Muscle layer of colon (tissue), 2 donors: ENCODE measurements at regions not wholly inside any gene's neighbourhood (a gene's known extent, or its start where the extent isn't known, plus 50 kb on each side); places are given as distances from the start of the nearest gene placed in this dataset.

Experiments
- H3K27ac ChIP-seq: one replicate; pipeline ENCODE4 v1.7.0; 2013; ENCODE audit warnings: low read depth, mild to moderate bottlenecking, low read length, moderate library complexity
- H3K27me3 ChIP-seq, 2 donors: one replicate each; pipeline ENCODE4 v1.7.0; 2013; ENCODE audit warnings: low read length in 2 of 2, mild to moderate bottlenecking in 2 of 2; ENCODE audit not compliant: insufficient read depth in 2 of 2, control insufficient read depth in 1 of 2
- H3K36me3 ChIP-seq: one replicate; pipeline ENCODE4 v1.7.0; 2013; ENCODE audit warnings: mild to moderate bottlenecking, low read length; ENCODE audit not compliant: insufficient read depth
- H3K4me1 ChIP-seq: one replicate; pipeline ENCODE4 v1.7.0; 2013; ENCODE audit warnings: mild to moderate bottlenecking, low read length; ENCODE audit not compliant: insufficient read depth
- H3K4me3 ChIP-seq, 2 donors: one replicate each; pipeline ENCODE4 v1.7.0; 2013; ENCODE audit warnings: low read length in 2 of 2, low read depth in 1 of 2, mild to moderate bottlenecking in 1 of 2, moderate library complexity in 1 of 2
- H3K9ac ChIP-seq: one replicate; pipeline ENCODE4 v1.7.0; 2013; ENCODE audit warnings: low read length
- H3K9me3 ChIP-seq: one replicate; pipeline ENCODE4 v1.7.0; 2013; ENCODE audit warnings: mild to moderate bottlenecking, low read length
- donor health status: abdominal sarcoma.
- donor health status: Adenocarcinoma of cecum.

DNA sequence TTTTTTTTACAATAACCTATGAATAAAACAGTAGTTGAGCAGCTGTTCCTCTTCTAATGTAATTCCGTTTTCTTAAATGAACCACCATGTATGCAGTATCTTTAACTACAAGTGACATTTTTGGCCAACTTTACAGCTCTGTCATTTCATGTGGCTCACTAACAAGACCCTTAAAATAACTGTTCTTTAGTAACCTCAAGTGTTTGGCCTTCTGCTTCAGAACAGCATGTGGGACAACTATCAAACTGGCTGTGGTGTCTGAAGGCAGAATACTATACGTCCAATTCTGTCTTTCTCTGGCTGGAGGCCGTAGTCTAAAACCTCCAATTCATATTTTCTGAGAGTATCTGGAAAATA, 391.4 kb downstream of the NNT start:
- Histone ChIP-seq H3K36me3 (no peaks in the 10 kb centered on the region), H3K4me3 (no peak overlapping the region), H3K9me3 (no peaks in the 10 kb centered on the region), H3K27me3 (no peaks in the 10 kb centered on the region), H3K9ac (no peak overlapping the region), H3K4me1 (peaks cover 4% of the 10 kb centered on the region), H3K27ac (no peak overlapping the region)

DNA sequence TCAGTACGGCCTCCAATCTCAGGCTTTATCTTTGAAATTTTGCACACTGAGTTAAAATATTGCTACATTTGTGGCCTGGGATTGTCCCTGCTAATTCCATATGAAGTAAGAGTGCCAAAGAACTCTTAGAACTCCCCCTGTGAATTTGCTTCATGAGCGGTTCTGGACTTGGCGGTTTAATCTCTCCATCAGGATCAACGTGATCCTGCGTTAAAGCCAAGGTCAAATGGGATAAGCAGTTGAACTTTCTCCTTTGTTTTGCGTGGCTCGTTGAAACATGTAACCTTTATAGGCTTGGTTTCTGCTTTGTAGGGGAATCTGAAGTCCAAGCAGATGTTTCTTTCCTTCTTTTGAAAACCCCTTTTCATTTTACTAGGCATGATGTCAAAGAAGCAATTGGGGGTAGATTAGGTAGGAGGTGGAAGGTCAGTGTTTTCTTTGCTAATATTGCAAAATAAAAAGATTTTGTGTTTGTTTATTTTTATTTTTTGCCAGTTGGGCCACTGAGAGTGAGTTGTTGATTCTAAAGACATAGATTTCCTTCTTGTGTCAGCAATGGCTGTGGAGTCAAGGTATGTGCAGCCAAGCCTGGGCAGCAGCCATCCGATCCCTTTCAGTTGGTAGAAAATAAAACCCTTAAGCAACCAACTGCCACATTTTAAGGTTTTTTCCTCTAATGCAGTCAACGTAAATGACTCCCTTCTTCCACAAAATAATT, 390.8 kb downstream of the NNT start:
- Histone ChIP-seq H3K4me3 (no peak overlapping the region), H3K4me1 (peaks cover 4% of the 10 kb centered on the region), H3K9ac (no peak overlapping the region), H3K36me3 (no peaks in the 10 kb centered on the region), H3K9me3 (no peaks in the 10 kb centered on the region), H3K27ac (no peak overlapping the region), H3K27me3 (no peaks in the 10 kb centered on the region)

DNA sequence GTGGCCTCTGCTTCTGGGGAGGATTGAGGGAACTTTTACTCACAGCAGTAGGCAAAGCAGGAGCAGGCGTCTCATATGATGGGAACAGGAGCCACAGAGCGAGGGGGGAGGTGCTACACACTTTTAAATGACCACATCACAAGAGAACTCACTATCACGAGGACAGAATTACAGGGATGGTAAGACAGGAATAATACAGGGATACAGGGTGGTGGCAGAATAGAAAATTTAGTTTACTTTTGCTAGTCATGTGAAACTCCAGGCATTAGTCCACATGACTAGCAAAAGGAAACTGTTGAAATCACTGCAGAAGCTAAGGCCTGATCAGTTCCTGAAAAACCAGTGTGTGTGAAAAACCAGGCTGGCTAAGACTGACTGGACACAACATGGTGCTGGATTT, 382.4 kb downstream of the NNT start:
- H3K27me3 ChIP-seq: no peaks in the 10 kb centered on the region
- H3K4me3 ChIP-seq: no peak overlapping the region
- H3K9me3 ChIP-seq: no peaks in the 10 kb centered on the region
- no peak overlapping the region for H3K9ac ChIP-seq
- no peaks in the 10 kb centered on the region for H3K36me3 ChIP-seq
- H3K27ac ChIP-seq: no peak overlapping the region
- H3K4me1 ChIP-seq: no peaks in the 10 kb centered on the region

DNA sequence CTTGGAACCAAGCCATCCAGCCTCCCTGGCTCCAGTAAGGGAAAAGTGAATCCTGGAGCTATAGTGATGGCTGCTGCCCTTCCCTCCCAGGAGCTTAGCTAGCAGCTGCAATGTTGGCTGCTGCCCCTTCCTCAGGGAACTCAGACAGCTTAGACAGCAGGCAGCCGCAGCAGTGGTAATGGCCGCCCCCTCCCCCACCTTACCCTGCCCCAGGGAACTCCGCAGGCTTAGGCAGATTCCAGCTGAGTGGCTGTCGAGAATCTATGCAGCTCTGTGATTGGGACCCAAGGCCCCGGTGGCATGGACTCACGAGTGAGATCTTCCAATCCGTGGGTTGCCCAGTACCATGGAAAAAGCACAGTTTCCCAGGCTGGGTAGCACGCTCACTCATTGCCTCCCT, 378.6 kb downstream of the NNT start:
- Histone ChIP-seq H3K27me3 (no peaks in the 10 kb centered on the region), H3K27ac (no peak overlapping the region), H3K9ac (no peak overlapping the region)

DNA sequence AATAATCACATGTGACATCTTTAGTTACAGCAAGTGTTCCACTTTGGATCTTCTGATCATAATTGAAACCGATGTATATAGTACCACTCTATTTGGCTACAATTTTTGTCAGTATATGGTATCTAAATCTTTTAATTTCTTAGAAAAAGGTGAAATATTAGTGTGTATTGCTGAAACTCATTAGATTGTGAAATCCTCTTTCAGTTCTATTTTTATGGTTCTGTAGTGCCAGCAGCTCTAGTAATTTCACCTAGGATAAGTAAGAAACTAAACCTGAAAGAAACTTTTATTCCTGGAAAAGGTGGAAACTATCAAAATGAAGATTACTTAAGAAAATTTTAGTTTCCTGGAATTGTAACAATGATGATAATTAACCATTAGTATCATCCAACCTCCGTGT, 370.9 kb downstream of the NNT start:
- Histone ChIP-seq H3K27ac (no peak overlapping the region), H3K36me3 (no peaks in the 10 kb centered on the region), H3K4me3 (no peak overlapping the region), H3K9me3 (no peaks in the 10 kb centered on the region), H3K9ac (no peak overlapping the region), H3K4me1 (no peaks in the 10 kb centered on the region), H3K27me3 (no peaks in the 10 kb centered on the region)

More for the DNA sequence above, 378.6 kb downstream of the NNT start:
- no peaks in the 10 kb centered on the region for H3K9me3 ChIP-seq
- no peaks in the 10 kb centered on the region for H3K36me3 ChIP-seq
- H3K4me3 ChIP-seq: no peak overlapping the region
- H3K4me1 ChIP-seq: no peaks in the 10 kb centered on the region

DNA sequence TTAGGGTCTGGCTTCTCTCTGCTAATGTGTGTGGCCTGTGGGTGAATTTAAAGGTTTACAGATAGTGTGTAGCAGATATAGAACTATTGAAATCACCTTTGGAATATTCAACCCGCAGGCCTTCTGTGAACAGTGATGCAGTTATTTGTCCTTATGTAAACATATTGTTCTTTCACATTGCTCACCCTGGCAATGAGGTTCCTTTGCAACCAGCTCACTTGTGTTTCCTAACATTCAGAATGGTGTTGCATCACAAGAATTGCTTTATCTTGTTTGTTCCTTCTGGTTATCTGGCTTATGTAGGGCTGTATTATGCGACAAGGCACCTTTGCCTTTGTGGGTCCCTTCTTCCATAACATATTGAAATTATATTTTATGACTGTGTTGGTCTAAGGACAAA, 370.3 kb downstream of the NNT start:
- Histone ChIP-seq H3K36me3 (no peaks in the 10 kb centered on the region), H3K9ac (no peak overlapping the region), H3K4me3 (no peak overlapping the region), H3K27ac (no peak overlapping the region), H3K9me3 (no peaks in the 10 kb centered on the region), H3K4me1 (no peaks in the 10 kb centered on the region), H3K27me3 (no peaks in the 10 kb centered on the region)

DNA sequence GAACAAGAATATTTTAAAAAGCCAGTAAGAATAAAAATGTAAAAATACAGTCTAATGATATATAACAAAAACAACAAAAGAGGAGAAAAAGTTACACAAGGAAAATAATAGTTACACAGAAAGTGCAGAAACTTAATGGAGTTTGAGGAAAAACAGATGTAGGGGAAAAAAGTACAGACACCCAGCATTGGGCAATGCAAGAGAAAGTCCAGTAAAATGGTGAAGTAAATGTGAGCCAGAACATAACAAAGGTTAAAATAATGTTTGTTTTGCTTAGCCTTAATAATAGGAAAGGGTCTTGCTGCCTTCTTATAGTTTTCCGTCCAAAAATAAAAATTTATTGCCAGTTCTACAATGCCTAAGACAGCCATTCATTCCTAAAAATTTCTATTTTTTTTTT, 364.2 kb downstream of the NNT start:
- no peaks in the 10 kb centered on the region for H3K9me3 ChIP-seq
- H3K4me3 ChIP-seq: no peak overlapping the region
- H3K9ac ChIP-seq: no peak overlapping the region
- no peaks in the 10 kb centered on the region for H3K4me1 ChIP-seq
- no peaks in the 10 kb centered on the region for H3K36me3 ChIP-seq
- no peak overlapping the region for H3K27ac ChIP-seq
- no peaks in the 10 kb centered on the region for H3K27me3 ChIP-seq

DNA sequence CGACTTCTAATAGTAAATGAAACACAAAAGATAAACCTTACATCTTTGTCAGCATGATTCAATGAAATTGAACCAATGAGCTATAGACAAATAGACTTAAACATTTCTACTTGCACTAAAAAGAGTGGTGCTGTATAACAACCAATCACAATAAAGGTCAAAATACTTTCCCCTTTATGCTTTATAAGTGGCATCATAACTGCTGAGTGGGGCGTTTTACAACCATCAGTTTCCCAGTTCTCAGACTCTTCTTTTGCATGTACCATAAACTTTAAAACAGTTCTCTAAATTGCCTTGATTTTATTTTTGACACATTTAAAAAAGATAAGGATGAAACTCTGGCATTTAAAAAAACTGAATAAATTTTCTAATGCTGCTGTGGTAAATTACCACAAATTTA, 356.2 kb downstream of the NNT start:
- no peak overlapping the region for H3K4me3 ChIP-seq
- no peaks in the 10 kb centered on the region for H3K36me3 ChIP-seq
- H3K27ac ChIP-seq: no peak overlapping the region
- H3K27me3 ChIP-seq: no peaks in the 10 kb centered on the region
- H3K9ac ChIP-seq: no peak overlapping the region
- H3K9me3 ChIP-seq: no peaks in the 10 kb centered on the region
- no peaks in the 10 kb centered on the region for H3K4me1 ChIP-seq

DNA sequence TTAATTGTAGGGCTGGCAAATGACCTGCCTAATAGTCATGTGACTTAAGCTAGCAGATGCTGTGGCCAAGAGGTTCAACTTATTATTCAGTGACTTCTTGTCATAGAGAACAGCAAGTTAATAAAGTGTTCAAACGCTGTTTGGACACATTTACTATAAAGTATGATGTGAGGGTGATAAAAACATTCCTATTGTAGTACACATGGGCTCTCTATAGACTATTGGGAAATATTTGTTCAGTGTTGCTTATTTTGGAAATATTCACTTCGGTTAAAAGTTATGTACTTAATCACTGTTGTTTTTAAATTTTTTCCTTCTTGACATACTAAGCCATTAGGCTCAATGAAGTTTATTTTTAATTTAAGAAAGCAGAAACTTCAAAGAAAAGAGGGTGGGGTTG, 345.0 kb downstream of the NNT start:
- Histone ChIP-seq H3K27ac (no peak overlapping the region), H3K27me3 (no peaks in the 10 kb centered on the region)

DNA sequence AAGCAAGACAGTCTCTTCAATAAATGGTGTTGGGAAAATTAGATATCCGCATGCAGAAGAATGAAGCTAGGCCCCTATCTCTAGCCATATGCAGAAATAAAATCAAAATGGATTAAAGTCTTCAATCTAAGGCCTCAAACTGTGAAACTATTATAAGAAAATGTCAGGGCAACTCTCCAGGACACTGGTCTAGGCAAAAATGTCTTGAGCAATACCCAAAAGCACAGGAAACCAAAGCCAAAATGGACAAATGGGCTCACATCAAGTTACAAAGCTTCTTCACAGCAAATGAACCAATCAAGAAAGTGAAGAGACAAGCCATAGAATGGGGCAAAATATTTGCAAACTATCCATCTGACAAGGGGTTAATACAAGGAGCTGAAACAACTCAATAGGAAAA, 338.8 kb downstream of the NNT start:
- Histone ChIP-seq H3K9ac (no peak overlapping the region), H3K27me3 (no peaks in the 10 kb centered on the region)

More for the DNA sequence above, 345.0 kb downstream of the NNT start:
- Histone ChIP-seq H3K9me3 (no peaks in the 10 kb centered on the region), H3K9ac (no peak overlapping the region), H3K36me3 (no peaks in the 10 kb centered on the region), H3K4me3 (no peak overlapping the region), H3K4me1 (no peaks in the 10 kb centered on the region)

DNA sequence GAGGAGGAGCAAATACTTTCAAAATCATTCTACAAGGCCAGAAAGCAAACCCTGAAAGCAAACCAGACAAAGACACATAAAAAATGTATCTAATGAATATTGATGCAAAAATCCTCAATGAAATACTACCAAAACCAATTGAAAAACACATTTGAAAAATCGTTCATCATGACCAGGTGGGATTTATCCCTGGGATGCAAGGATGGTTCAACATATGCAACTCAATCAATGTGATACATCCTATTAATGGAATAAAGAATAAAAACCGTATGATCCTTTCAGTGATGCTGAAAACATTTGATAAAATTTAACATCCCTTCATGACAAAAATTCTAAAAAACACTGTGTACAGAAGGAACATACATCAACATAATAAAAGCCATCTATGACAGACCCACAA, 337.6 kb downstream of the NNT start:
- Histone ChIP-seq H3K4me1 (no peaks in the 10 kb centered on the region), H3K36me3 (no peaks in the 10 kb centered on the region), H3K4me3 (no peak overlapping the region), H3K27ac (no peak overlapping the region), H3K27me3 (no peaks in the 10 kb centered on the region), H3K9me3 (no peaks in the 10 kb centered on the region), H3K9ac (no peak overlapping the region)

More for the DNA sequence above, 338.8 kb downstream of the NNT start:
- no peak overlapping the region for H3K27ac ChIP-seq
- no peak overlapping the region for H3K4me3 ChIP-seq
- H3K9me3 ChIP-seq: no peaks in the 10 kb centered on the region
- no peaks in the 10 kb centered on the region for H3K36me3 ChIP-seq
- no peaks in the 10 kb centered on the region for H3K4me1 ChIP-seq

DNA sequence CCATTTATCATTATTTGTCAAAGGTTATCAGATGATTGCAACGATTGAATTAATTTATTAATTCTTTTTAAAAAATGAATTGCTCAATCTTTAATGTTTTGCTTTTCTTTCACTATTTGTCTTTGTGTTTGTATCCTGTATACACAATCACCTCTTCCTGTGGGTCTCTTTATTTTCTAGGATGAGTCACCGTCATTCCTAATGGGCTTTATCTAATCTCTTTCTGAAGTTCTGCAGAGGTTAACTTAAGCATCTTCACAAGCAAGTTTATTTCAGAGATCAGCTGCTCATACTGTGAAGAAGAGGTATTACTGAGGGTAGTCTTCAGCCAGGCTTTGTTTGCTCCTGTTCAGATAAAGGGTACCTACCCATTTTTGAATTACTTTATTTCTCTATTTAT, 323.9 kb downstream of the NNT start:
- Histone ChIP-seq H3K9me3 (no peaks in the 10 kb centered on the region), H3K27ac (no peak overlapping the region), H3K27me3 (no peaks in the 10 kb centered on the region), H3K4me3 (no peak overlapping the region), H3K9ac (no peak overlapping the region), H3K36me3 (no peaks in the 10 kb centered on the region), H3K4me1 (no peaks in the 10 kb centered on the region)
